ENCODE measurements at regions not wholly inside any gene's neighbourhood (a gene's known extent, or its start where the extent isn't known, plus 50 kb on each side); places are given as distances from the start of the nearest gene placed in this dataset.
A peak's percentile ranks its signal among the peaks of the same experiment; 100 is the strongest.

- H3K14ac ChIP-seq (replicated peaks; ENCODE audit: low read depth, low read length), result no peak overlapping the region
- in situ Hi-C loops (cut with MboI; ENCODE audit: low sequenced_read_pairs) (no loop called here), dilution Hi-C loops (cut with HindIII; ENCODE audit: low sequenced_read_pairs, unreplicated experiment) (no loop called here), intact Hi-C loops (cut with micrococcal nuclease) (no loop called here)
- TF ChIP-seq FOS (IDR thresholded peaks at IDR 0.05; ENCODE audit: low read depth, low read length) (no peak), MAFK (IDR thresholded peaks at IDR 0.05; ENCODE audit: low read depth, low read length) (peak; percentile 46; the same call in 1 of the 2 replicates), NFE2L2 (IDR thresholded peaks at IDR 0.05; ENCODE audit: low read depth, low read length) (peak; percentile 61)
- H4K5ac ChIP-seq (ENCODE audit: low read depth, low read length), result no peak overlapping the region
- no peaks in the 10 kb centered on the region for H3K36me3 ChIP-seq (ENCODE audit: control insufficient read depth, insufficient read depth, low read length)
- no peak overlapping the region for H2AK9ac ChIP-seq (replicated peaks; ENCODE audit: low read depth, low read length, poor library complexity)
- H3K9me3 ChIP-seq (ENCODE audit: control insufficient read depth, insufficient read depth, low read length), result no peaks in the 10 kb centered on the region
- H4K8ac ChIP-seq (ENCODE audit: low read depth in 2 of 2, low read length in 2 of 2), result no peak overlapping the region
- H3K27ac ChIP-seq (ENCODE audit: insufficient read depth, low read length), result no peak overlapping the region
- no peak overlapping the region for H3K4me3 ChIP-seq (ENCODE audit: insufficient read depth, low read depth, low read length)
- H4K20me1 ChIP-seq (ENCODE audit: insufficient read depth, low read length), result no peaks in the 10 kb centered on the region
- CTCF ChIA-PET, result no interaction called here
- H3K9me1 ChIP-seq (ENCODE audit: insufficient read depth, low read length), result no peaks in the 10 kb centered on the region
- no peak overlapping the region for H3K56ac ChIP-seq (ENCODE audit: extremely low read depth, insufficient read depth, low read length)
- no TSS peak for BruUV-seq (replicated peaks)
- no peak overlapping the region; the same call in 1 of the 2 replicates for H3K4ac ChIP-seq (ENCODE audit: low read depth, low read length)
- no peak overlapping the region for H2AFZ ChIP-seq (replicated peaks; ENCODE audit: low read length, poor library complexity)
- no peaks in the 10 kb centered on the region for H3K79me1 ChIP-seq (ENCODE audit: low read depth in 1 of 2, low read length in 2 of 2)
- DNase-seq (no peak), ATAC-seq (ENCODE audit: low read depth) (no peak)
- H2BK15ac ChIP-seq (ENCODE audit: low read depth, low read length), result no peak overlapping the region
- no peak overlapping the region for H3K4me2 ChIP-seq (ENCODE audit: low read depth, low read length)
- H2AK5ac ChIP-seq (ENCODE audit: low read depth, low read length), result no peak overlapping the region
- no peak overlapping the region for H3K23ac ChIP-seq (ENCODE audit: low read depth, low read length)
- no peak overlapping the region for H3K18ac ChIP-seq (ENCODE audit: low read depth, low read length)
- no peak overlapping the region for H2BK20ac ChIP-seq (ENCODE audit: low read depth, low read length)
- peaks cover 2% of the 10 kb centered on the region for H3K27me3 ChIP-seq (ENCODE audit: control insufficient read depth, insufficient read depth, low read length)
- no peak overlapping the region for H2BK5ac ChIP-seq (ENCODE audit: low read depth, low read length, poor library complexity, severe bottlenecking)
- 67% methylated on average over 1 of the region's 3 CpGs; no CpG with 5 or more reads in 1 of the 2 experiments for WGBS, 2 experiments (ENCODE audit: extremely low coverage in 2 of 2, insufficient read length in 1 of 2)
- H3K9ac ChIP-seq (ENCODE audit: low read depth, low read length), result no peak overlapping the region
- POLR2A ChIA-PET (ENCODE audit: unreplicated experiment), result no interaction called here
- H4K91ac ChIP-seq (ENCODE audit: insufficient read depth, low read depth, low read length), result no peak overlapping the region
- H2BK120ac ChIP-seq (ENCODE audit: low read depth, low read length), result no peak overlapping the region
- H3K4me1 ChIP-seq (ENCODE audit: control insufficient read depth, insufficient read depth, low read length), result peaks cover 1% of the 10 kb centered on the region; the same call in 1 of the 2 replicates
Measured at GRCh38 chr5:173758676-173759075, 129.5 kb upstream of the CPEB4 start.
